T-helper 17 cell (primary cell): ENCODE measurements at regions not wholly inside any gene's neighbourhood (a gene's known extent, or its start where the extent isn't known, plus 50 kb on each side); places are given as distances from the start of the nearest gene placed in this dataset.

ENCODE experiments used
- ATAC-seq: fragments of 150-1000 bp; cut with Tn5 transposase; 2 replicates; pipeline ENCODE4 v1.10.0; 2021; ENCODE audit warnings: mild to moderate bottlenecking, moderate library complexity
- DNase-seq, 3 donors: peaks; one replicate each; pipeline versions ENCODE4 v3.0.0 to v3.0.0-alpha.2; 2020 to 2021
- H3K9me3 ChIP-seq: one replicate; pipeline ENCODE4 v1.7.0; 2013; ENCODE audit warnings: low read length, mild to moderate bottlenecking; ENCODE audit not compliant: control insufficient read depth, poor library complexity, severe bottlenecking
- H3K27ac Mint-ChIP-seq: one replicate; pipeline ENCODE4 v1.8.0; 2022; ENCODE audit warnings: mild to moderate bottlenecking, moderate library complexity, mixed read lengths
- H3K27me3 Mint-ChIP-seq: one replicate; pipeline ENCODE4 v1.8.0; 2022; ENCODE audit warnings: mixed read lengths
- H3K36me3 Mint-ChIP-seq: one replicate; pipeline ENCODE4 v1.8.0; 2022; ENCODE audit warnings: low read depth, mixed read lengths
- H3K4me1 Mint-ChIP-seq: one replicate; pipeline ENCODE4 v1.8.0; 2022; ENCODE audit warnings: mild to moderate bottlenecking, mixed read lengths
- H3K4me3 Mint-ChIP-seq: one replicate; pipeline ENCODE4 v1.8.0; 2022; ENCODE audit warnings: mild to moderate bottlenecking, moderate library complexity, mixed read lengths

DNA sequence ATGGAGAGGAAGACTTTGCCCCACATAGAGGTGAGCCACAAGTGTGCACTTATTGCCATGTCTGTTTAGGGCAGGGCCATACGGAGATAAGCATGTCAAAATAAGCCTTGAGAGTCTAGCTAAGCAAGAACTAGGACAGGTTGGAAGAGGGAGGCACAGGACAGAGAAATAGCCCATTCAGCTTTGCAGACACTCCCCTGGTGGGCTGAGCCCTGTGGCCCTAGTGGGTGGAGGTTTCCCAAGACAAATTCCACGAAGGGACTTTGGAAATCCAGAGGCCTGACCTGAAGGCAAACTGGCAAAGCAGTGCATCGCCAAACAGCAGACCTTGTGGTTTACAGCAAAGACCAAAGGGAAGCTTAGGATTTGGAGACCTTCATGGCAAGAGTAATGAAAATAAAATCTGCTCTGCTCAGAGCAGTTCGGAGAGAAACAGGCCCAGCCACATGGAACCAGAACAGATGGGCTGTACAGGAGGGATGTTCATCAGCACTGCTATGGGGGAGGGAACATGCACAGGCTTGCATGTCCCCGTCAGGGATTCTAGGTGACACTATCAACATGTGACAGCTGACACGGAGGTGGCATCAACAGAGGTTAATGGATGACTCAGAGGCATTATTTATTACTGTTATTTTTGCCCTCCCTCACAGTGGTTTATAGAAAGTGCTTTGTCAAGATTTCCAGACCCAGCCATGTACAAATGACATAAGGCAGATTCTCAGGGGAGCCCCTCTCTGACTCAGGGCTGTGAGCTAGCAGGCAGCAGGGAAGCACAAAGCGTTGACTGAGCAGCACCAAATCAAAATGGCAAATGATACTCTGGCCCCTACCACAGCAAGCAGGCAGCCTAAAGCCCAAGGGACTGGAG, 90.1 kb upstream of the IRF2BP2 start:
- Mint-ChIP-seq H3K4me3 (no peak overlapping the region), H3K27me3 (no peaks in the 10 kb centered on the region), H3K4me1 (peaks cover 3% of the 10 kb centered on the region), H3K36me3 (no peaks in the 10 kb centered on the region), H3K27ac (no peak overlapping the region)
- no peaks in the 10 kb centered on the region for H3K9me3 ChIP-seq
- no peak for DNase-seq
- peak; percentile 49 for ATAC-seq

DNA sequence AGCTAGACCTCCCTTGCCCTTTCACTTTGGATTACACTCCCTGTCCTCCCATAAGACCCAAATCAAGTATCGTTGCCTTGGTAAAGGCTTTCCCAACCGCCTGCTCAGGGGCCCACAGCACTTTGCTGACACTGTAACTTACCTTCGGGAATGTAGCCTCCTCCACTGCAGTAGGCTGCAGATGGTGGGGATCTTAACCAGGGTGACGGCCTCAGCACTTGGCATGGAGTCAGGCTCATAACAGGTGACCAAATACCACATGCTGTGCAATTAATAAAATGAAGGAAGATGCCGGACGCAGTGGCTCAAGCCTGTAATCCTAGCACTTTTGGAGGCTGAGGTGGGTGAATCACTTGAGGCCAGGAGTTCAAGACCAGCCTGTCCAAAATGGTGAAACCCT, 88.7 kb upstream of the IRF2BP2 start:
- H3K36me3 Mint-ChIP-seq: no peaks in the 10 kb centered on the region
- DNase-seq: no peak
- no peaks in the 10 kb centered on the region for H3K9me3 ChIP-seq
- no peaks in the 10 kb centered on the region for H3K27me3 Mint-ChIP-seq
- no peak for ATAC-seq
- no peak overlapping the region for H3K27ac Mint-ChIP-seq
- no peak overlapping the region for H3K4me3 Mint-ChIP-seq
- H3K4me1 Mint-ChIP-seq: peaks cover 3% of the 10 kb centered on the region

DNA sequence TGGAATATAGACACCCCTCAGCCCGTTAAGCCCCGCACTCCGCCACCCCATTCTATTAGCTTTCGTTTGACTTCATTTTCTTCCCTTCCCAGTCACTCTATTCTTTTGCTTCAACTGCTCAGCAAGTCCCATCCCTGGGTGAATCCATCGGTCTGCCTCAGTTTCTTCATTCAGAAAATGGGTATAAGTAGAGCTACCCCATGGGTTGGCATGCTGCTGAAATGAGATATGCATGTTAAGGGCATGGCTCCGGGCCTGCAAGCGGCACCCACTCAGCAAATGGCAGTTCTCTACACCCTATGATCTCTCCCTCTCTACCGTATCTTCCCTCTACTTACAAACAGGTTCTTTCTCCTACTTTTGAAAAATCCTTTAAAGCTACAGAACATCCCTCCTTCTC, 87.8 kb upstream of the IRF2BP2 start:
- Mint-ChIP-seq H3K4me1 (peaks cover 3% of the 10 kb centered on the region), H3K4me3 (no peak overlapping the region), H3K36me3 (no peaks in the 10 kb centered on the region), H3K27ac (no peak overlapping the region), H3K27me3 (no peaks in the 10 kb centered on the region)
- DNase-seq (no peak), ATAC-seq (no peak)
- no peaks in the 10 kb centered on the region for H3K9me3 ChIP-seq

DNA sequence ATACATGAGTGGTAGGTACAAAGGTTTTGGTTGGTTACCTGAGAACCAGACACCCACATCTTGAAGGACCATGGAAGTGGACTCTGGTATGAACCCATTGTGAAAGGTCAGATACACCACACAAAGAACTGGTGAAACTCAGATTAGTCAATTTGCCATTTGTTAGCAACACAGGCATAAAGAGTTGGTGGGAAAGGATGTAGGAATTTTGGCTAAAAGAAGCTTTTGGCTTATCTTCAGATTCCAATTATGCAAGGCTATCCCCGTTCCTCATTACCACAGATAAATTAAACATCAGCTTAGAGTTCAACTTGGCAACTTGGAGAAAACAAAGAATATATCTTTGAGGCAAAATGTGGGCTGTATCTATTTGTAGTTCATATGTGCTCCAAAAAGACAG, 87.0 kb upstream of the IRF2BP2 start:
- Mint-ChIP-seq H3K27ac (peak overlapping the region; percentile 24), H3K36me3 (no peaks in the 10 kb centered on the region), H3K4me3 (no peak overlapping the region), H3K27me3 (no peaks in the 10 kb centered on the region), H3K4me1 (peaks cover 3% of the 10 kb centered on the region)
- no peak for ATAC-seq
- no peak for DNase-seq
- H3K9me3 ChIP-seq: no peaks in the 10 kb centered on the region

DNA sequence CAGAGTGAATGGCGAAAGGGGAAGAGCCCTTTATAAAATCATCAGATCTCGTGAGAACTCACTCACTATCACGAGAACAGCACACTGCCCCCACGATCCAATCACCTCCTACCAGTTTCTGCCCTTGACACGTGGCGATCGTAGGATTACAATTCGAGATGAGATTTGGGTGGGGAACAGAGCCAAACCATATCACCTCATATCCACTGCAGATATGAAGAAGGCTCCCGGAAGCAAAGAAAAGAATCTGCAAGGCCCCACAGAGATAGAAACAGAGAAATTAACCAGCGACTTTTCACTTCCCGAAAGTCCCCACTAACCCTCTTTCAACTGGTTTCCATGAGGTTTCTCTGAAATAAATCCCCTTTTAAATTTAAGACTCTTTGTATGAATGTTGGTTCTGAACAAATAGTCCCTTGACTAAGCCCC, 86.2 kb upstream of the IRF2BP2 start:
- Mint-ChIP-seq H3K27me3 (no peaks in the 10 kb centered on the region), H3K4me3 (no peak overlapping the region), H3K36me3 (no peaks in the 10 kb centered on the region), H3K27ac (no peak overlapping the region), H3K4me1 (peaks cover 3% of the 10 kb centered on the region)
- no peak for ATAC-seq
- DNase-seq: no peak
- H3K9me3 ChIP-seq: no peaks in the 10 kb centered on the region

DNA sequence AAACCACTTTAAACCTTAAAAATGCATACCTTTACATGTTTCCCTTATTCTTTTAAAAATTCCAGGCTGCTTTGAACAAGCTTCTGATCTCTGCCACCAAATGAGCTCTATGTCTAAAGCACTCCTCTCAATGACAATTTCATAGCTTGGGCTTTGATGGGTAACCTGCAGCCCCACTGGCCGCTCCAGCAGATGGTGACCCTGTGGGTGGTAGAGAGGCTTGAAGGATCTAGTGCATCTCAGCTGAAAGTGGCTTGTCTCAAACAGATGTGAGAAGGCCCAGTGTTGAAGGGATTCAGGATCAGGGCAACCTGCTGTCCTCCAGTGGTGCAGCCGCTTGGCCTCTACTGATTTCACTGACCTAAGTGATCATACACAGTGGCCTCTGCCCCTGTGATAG, 84.7 kb upstream of the IRF2BP2 start:
- no peaks in the 10 kb centered on the region for H3K9me3 ChIP-seq
- H3K27me3 Mint-ChIP-seq: no peaks in the 10 kb centered on the region
- no peaks in the 10 kb centered on the region for H3K36me3 Mint-ChIP-seq
- no peak for DNase-seq
- no peak for ATAC-seq
- H3K4me3 Mint-ChIP-seq: no peak overlapping the region
- no peak overlapping the region for H3K27ac Mint-ChIP-seq
- no peaks in the 10 kb centered on the region for H3K4me1 Mint-ChIP-seq

DNA sequence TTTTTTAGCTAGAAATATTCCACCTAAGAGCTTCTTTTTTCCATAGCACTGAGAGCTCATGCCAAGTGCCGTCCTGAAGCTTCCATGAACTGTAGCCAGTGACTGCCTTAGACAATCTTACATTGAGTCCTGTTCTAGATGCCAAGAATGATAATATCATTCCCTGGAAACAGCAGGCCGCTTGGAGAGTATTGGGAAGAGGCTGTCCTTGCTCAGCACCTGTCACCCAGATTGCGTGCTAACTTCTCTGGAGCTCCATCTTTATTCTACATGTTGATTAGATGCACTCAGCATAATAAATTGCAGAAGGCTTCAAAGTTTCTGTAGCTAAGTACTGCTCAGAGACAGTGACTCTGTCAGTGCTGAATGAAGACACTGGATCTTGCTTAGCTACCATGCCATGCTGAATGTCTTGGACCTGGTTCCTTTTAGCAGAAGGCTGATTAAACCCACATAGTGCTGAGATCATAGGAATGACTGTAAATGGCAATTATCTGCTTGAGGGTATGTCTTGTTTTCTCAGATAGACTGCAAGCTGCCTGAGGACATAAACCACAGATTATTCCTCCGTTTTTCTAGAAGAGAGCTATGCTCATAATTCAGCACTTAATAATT, 83.1 kb upstream of the IRF2BP2 start:
- H3K9me3 ChIP-seq: no peaks in the 10 kb centered on the region
- no peaks in the 10 kb centered on the region for H3K27me3 Mint-ChIP-seq
- no peak for ATAC-seq
- DNase-seq: no peak
- no peak overlapping the region for H3K4me3 Mint-ChIP-seq
- H3K27ac Mint-ChIP-seq: no peak overlapping the region
- H3K36me3 Mint-ChIP-seq: no peaks in the 10 kb centered on the region
- no peaks in the 10 kb centered on the region for H3K4me1 Mint-ChIP-seq

DNA sequence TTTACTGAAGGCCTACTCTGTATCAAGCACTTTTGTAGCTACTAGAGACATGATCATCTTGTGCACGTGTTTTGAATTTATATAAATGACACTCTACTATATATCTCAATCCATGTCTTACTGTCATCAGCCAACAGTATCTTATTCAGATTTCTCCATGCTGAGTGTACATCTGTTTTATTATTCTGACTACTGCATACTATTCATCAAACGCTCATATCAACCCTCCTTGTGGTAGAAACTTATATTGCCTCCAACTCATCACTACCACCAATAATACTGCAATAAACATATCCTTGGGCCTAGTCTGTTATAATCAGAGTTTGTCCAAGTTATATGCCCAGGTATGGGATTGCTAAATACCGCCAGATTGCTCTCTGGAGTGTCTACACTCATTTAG, 81.6 kb upstream of the IRF2BP2 start:
- DNase-seq: no peak
- Mint-ChIP-seq H3K4me3 (no peak overlapping the region), H3K4me1 (no peaks in the 10 kb centered on the region), H3K27me3 (no peaks in the 10 kb centered on the region), H3K36me3 (no peaks in the 10 kb centered on the region), H3K27ac (no peak overlapping the region)
- ATAC-seq: peak; percentile 70
- H3K9me3 ChIP-seq: no peaks in the 10 kb centered on the region

DNA sequence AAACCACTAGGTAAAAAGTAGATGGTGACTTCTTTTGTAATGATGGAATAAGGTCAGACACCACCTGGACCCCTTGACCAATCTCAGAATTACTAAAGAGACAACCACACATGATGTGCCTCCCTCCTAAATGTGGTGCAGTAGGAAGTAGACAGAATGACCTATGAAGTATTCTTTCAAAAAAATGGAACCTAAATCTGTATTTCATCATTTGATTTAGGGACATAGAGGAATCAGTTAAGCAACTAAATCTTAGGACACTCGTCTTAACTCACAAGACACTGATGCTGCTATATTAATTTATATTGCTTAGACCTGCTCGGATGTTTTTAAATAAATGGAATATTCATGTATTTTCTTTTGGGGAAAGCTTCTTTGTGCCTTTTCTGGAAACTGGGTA, 80.9 kb upstream of the IRF2BP2 start:
- no peaks in the 10 kb centered on the region for H3K9me3 ChIP-seq
- Mint-ChIP-seq H3K27ac (no peak overlapping the region), H3K4me1 (no peaks in the 10 kb centered on the region), H3K36me3 (no peaks in the 10 kb centered on the region), H3K27me3 (no peaks in the 10 kb centered on the region), H3K4me3 (no peak overlapping the region)
- no peak for ATAC-seq
- no peak for DNase-seq

DNA sequence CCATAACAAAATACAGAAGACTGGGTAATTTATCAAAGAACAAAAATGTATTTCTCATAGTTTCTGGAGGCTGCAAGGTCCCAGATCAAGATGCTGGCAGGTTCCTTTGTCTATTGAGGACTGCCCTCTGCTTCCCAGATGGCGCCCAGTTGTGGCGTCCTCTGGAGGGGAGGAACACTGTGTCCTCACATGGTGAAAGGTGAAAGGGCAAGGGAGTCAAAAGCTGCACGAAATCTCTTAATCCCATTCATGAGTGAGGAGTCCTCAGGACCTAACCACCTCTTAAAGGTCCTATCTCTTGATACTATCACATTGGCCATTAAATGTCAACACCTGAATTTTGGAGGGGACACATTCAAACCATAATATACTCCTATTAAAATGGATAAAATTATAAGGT, 79.3 kb upstream of the IRF2BP2 start:
- H3K4me3 Mint-ChIP-seq: no peak overlapping the region
- H3K27me3 Mint-ChIP-seq: no peaks in the 10 kb centered on the region
- H3K27ac Mint-ChIP-seq: no peak overlapping the region
- H3K9me3 ChIP-seq: no peaks in the 10 kb centered on the region
- no peak for ATAC-seq
- no peaks in the 10 kb centered on the region for H3K4me1 Mint-ChIP-seq
- H3K36me3 Mint-ChIP-seq: no peaks in the 10 kb centered on the region
- no peak for DNase-seq

DNA sequence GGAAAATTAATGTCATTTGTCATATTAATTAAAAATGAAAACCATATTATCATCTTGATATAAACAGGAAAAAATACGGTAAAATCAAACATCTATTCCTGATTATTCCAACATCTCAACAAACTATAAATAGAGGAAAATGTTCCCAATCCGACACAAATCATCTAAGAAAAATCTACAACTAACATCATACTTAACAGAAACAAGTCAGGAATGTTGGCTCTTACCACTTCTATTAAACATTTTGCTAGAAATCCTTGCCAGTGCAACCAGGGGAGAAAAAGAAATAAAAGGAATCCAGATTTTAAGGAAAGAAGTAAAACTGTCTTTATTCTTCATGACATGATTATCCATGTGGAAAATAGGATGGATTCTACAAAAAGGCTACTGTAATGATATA, 77.0 kb upstream of the IRF2BP2 start:
- Mint-ChIP-seq H3K36me3 (no peaks in the 10 kb centered on the region), H3K27me3 (no peaks in the 10 kb centered on the region)
- ATAC-seq: no peak

DNA sequence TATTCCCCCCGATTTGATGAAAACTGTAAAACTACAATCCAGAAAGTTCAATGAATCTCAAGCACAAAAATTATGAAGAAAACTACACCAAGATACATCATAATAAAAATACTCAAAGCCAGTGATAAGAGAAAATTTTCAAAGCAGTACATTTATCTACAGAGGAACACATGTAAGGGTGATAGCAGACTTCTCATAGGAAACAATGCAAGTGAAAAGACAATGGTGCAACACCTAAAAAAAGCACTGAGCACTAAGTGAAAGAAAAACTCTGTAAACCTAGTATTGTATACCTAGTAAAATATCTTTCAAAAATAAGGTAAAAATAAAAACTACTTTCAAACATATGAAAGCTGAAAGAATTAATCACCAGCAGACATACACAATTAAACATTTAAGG, 76.1 kb upstream of the IRF2BP2 start:
- Mint-ChIP-seq H3K27ac (no peak overlapping the region), H3K27me3 (no peaks in the 10 kb centered on the region), H3K36me3 (no peaks in the 10 kb centered on the region), H3K4me1 (no peaks in the 10 kb centered on the region), H3K4me3 (no peak overlapping the region)
- ATAC-seq (no peak), DNase-seq (no peak)
- no peaks in the 10 kb centered on the region for H3K9me3 ChIP-seq

More for the DNA sequence above, 77.0 kb upstream of the IRF2BP2 start:
- H3K27ac Mint-ChIP-seq: no peak overlapping the region
- H3K4me1 Mint-ChIP-seq: no peaks in the 10 kb centered on the region
- no peaks in the 10 kb centered on the region for H3K9me3 ChIP-seq
- DNase-seq: no peak
- H3K4me3 Mint-ChIP-seq: no peak overlapping the region

DNA sequence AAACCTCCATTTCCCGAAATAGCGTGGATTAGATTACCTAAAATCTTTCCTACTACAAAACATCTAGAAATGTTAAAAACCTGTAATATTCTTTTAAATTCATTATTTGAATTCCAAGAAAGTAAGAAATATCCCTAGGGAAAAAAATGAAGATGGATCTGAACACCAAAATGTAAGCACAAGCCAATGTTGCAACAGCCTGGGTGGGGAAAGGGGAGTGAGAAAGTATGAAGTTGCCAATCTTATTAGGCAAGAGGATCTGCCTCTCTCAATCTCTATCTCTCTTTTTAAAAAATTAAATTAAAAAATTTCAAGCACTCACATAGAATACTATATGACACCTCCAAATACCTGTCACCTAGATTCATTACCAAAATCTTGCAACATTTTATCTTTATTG, 74.9 kb upstream of the IRF2BP2 start:
- H3K4me1 Mint-ChIP-seq: no peaks in the 10 kb centered on the region
- no peak for ATAC-seq
- no peak overlapping the region for H3K27ac Mint-ChIP-seq

More for the DNA sequence above, 74.9 kb upstream of the IRF2BP2 start:
- H3K9me3 ChIP-seq: no peaks in the 10 kb centered on the region
- Mint-ChIP-seq H3K27me3 (no peaks in the 10 kb centered on the region), H3K4me3 (no peak overlapping the region), H3K36me3 (no peaks in the 10 kb centered on the region)
- DNase-seq: no peak
